ENCODE measurements at regions not wholly inside any gene's neighbourhood (a gene's known extent, or its start where the extent isn't known, plus 50 kb on each side); places are given as distances from the start of the nearest gene placed in this dataset.

GRCh38 chr7:142485617-142486226 is 227.9 kb upstream of the PRSS58 start:
- DNase-seq, result no peak
- TF ChIP-seq CTCF (IDR thresholded peaks at IDR 0.05), result peak in 1 of 6 experiments; percentile 11
- TF ChIP-seq POLR2A (IDR thresholded peaks at IDR 0.05), result no peak
- no peak for TF ChIP-seq POLR2AphosphoS5 (IDR thresholded peaks at IDR 0.05)
- TF ChIP-seq EP300 (IDR thresholded peaks at IDR 0.05), result no peak
- 68 to 72% methylated on average over 7 of the region's 7 CpGs for WGBS, 2 donors
- ATAC-seq (ENCODE audit: low FRiP score in 2 of 2), result no peak
- peaks cover 0 to 15% (median 11%) of the 10 kb centered on the region in 4 donors for H3K4me1 ChIP-seq
- no peaks in the 10 kb centered on the region for H3K9me3 ChIP-seq
- no peaks in the 10 kb centered on the region for H3K36me3 ChIP-seq
- no peaks in the 10 kb centered on the region for H3K27me3 ChIP-seq
- no peak overlapping the region for H3K4me3 ChIP-seq
- H3K27ac ChIP-seq, result no peak overlapping the region

- Histone ChIP-seq H3K4me1 (peaks cover 0 to 15% (median 11%) of the 10 kb centered on the region in 4 donors), H3K27ac (no peak overlapping the region), H3K27me3 (no peaks in the 10 kb centered on the region), H3K36me3 (no peaks in the 10 kb centered on the region), H3K9me3 (no peaks in the 10 kb centered on the region), H3K4me3 (no peak overlapping the region)
- 68 to 81% methylated on average over 5 of the region's 5 CpGs for WGBS, 2 donors
- TF ChIP-seq POLR2A (IDR thresholded peaks at IDR 0.05) (no peak), CTCF (IDR thresholded peaks at IDR 0.05) (peak in 1 of 6 experiments; percentile 0)
- DNase-seq (no peak), ATAC-seq (ENCODE audit: low FRiP score in 2 of 2) (no peak)
Measured at GRCh38 chr7:142483659-142484317, 225.9 kb upstream of the PRSS58 start.

GRCh38 chr7:142482891-142483658 is 225.2 kb upstream of the PRSS58 start:
- DNase-seq (no peak), ATAC-seq (ENCODE audit: low FRiP score in 2 of 2) (peak in 1 of 2 donors; percentile 67)
- H3K27me3 ChIP-seq, result no peaks in the 10 kb centered on the region
- no peak for TF ChIP-seq EP300 (IDR thresholded peaks at IDR 0.05)
- peak in 5 of 6 experiments; percentile 9 to 68 (median 40) for TF ChIP-seq CTCF (IDR thresholded peaks at IDR 0.05)
- no peak overlapping the region for H3K4me3 ChIP-seq
- peaks cover 0 to 20% (median 15%) of the 10 kb centered on the region in 4 donors for H3K4me1 ChIP-seq
- no peaks in the 10 kb centered on the region for H3K36me3 ChIP-seq
- H3K27ac ChIP-seq, result peak overlapping the region in 2 of 4 donors; percentile 53 to 61
- 31 to 43% methylated on average over 6 to 9 of the region's 9 CpGs for WGBS, 2 donors
- H3K9me3 ChIP-seq, result no peaks in the 10 kb centered on the region

GRCh38 chr7:142481548-142481947 is 223.7 kb upstream of the PRSS58 start:
- H3K27ac ChIP-seq, result no peak overlapping the region
- H3K9me3 ChIP-seq, result no peaks in the 10 kb centered on the region
- no peaks in the 10 kb centered on the region for H3K36me3 ChIP-seq
- no peak for DNase-seq
- ATAC-seq (ENCODE audit: low FRiP score in 2 of 2), result no peak
- H3K27me3 ChIP-seq, result no peaks in the 10 kb centered on the region
- WGBS, 2 donors, result 59 to 63% methylated on average over 2 of the region's 2 CpGs
- no peak for TF ChIP-seq EP300 (IDR thresholded peaks at IDR 0.05)
- no peak for TF ChIP-seq POLR2A (IDR thresholded peaks at IDR 0.05)
- TF ChIP-seq POLR2AphosphoS5 (IDR thresholded peaks at IDR 0.05), result no peak
- TF ChIP-seq CTCF (IDR thresholded peaks at IDR 0.05), result no peak
- H3K4me3 ChIP-seq, result no peak overlapping the region
- H3K4me1 ChIP-seq, result peaks cover 0 to 22% (median 16%) of the 10 kb centered on the region in 4 donors

Measured in upper lobe of left lung (tissue), 6 donors.